SK-N-SH treated with all-trans-retinoic acid at 6 μM for 48 hours (cell line): ENCODE measurements at regions not wholly inside any gene's neighbourhood (a gene's known extent, or its start where the extent isn't known, plus 50 kb on each side); places are given as distances from the start of the nearest gene placed in this dataset.

Experiments used
- ARNTL ChIP-seq: fragments of 450-650 bp; formaldehyde crosslinking; IDR thresholded peaks from 2 replicates; pipeline ENCODE4 v1.5.0; 2020; ENCODE audit warnings: low read depth, mild to moderate bottlenecking, moderate library complexity, borderline replicate concordance
- BACH2 ChIP-seq: fragments of 250-450 bp; sonication (Bioruptor Pico); IDR thresholded peaks from 2 replicates; pipeline ENCODE4 v1.9.0; 2021; ENCODE audit warnings: mild to moderate bottlenecking, borderline replicate concordance
- ESRRG ChIP-seq: fragments of 250-450 bp; sonication (Bioruptor Pico); IDR thresholded peaks from 2 replicates; pipeline ENCODE4 v1.6.1; 2021; ENCODE audit warnings: mild to moderate bottlenecking
- GLIS3 ChIP-seq: fragments of 250-450 bp; sonication (Bioruptor Pico); IDR thresholded peaks from 2 replicates; pipeline ENCODE4 v1.5.0; 2020; ENCODE audit warnings: mild to moderate bottlenecking, moderate library complexity
- ISL1 ChIP-seq: fragments of 250-450 bp; sonication (Bioruptor Pico); IDR thresholded peaks from 2 replicates; pipeline ENCODE4 v2.1.2; 2022; ENCODE audit warnings: mild to moderate bottlenecking, moderate library complexity
- RARB ChIP-seq: fragments of 250-450 bp; sonication (Bioruptor Pico); IDR thresholded peaks from 2 replicates; pipeline ENCODE4 v1.8.0; 2021; ENCODE audit warnings: mild to moderate bottlenecking, moderate library complexity
- ZC3H10 ChIP-seq: fragments of 250-450 bp; sonication (Bioruptor Pico); IDR thresholded peaks from 2 replicates; pipeline ENCODE4 v1.5.1; 2021; ENCODE audit warnings: mild to moderate bottlenecking, moderate library complexity
- ZFP30 ChIP-seq: fragments of 450-650 bp; formaldehyde crosslinking; IDR thresholded peaks from 2 replicates; pipeline ENCODE4 v1.5.0; 2022; ENCODE audit warnings: mild to moderate bottlenecking, moderate library complexity
- ZNF70 ChIP-seq: fragments of 450-650 bp; formaldehyde crosslinking; IDR thresholded peaks from 2 replicates; pipeline ENCODE4 v1.5.0; 2020; ENCODE audit warnings: mild to moderate bottlenecking, moderate library complexity
- TF ChIP-seq, protein P1 (sequence below): fragments of 250-450 bp; sonication (Bioruptor Pico); IDR thresholded peaks from 2 replicates; pipeline ENCODE4 v1.5.1; 2020; ENCODE audit warnings: low read depth, mild to moderate bottlenecking, moderate library complexity
- TF ChIP-seq, protein P2 (sequence below): fragments of 250-450 bp; sonication (Bioruptor Pico); IDR thresholded peaks from 2 replicates; pipeline ENCODE4 v1.8.0; 2020; ENCODE audit warnings: mild to moderate bottlenecking, moderate library complexity, borderline replicate concordance
- TF ChIP-seq, protein P3 (sequence below): fragments of 250-450 bp; sonication (Bioruptor Pico); IDR thresholded peaks from 2 replicates; pipeline ENCODE4 v1.5.1; 2021; ENCODE audit warnings: mild to moderate bottlenecking, moderate library complexity
- TF ChIP-seq, protein P4 (sequence below): fragments of 250-450 bp; sonication (Bioruptor Pico); IDR thresholded peaks from 2 replicates; pipeline ENCODE4 v1.5.0; 2020; ENCODE audit warnings: mild to moderate bottlenecking, moderate library complexity
- TF ChIP-seq, protein P5 (sequence below): fragments of 250-450 bp; sonication (Bioruptor Pico); IDR thresholded peaks from 2 replicates; pipeline ENCODE4 v1.8.0; 2021; ENCODE audit warnings: low read depth, mild to moderate bottlenecking, moderate library complexity, borderline replicate concordance

DNA sequence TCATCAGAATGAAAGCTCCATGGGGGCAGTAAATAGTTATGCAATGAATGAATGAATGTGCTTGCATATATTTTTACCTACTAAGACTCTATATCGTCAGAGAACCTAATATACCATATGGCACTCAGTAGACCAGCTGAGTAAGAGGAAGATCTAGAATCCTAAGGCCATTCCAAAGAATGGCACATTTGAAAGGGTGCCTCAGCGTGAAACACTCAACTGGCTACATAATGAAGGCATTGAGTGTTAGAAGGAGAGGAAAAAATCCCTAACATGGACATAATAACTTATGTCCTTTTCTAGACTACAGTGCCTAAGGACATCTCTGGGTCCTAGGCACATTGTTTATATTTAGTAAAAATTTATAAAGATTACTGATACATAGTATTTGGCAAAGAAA is 61.7 kb upstream of the ARID2 start:
- TF ChIP-seq ZC3H10 (CRISPR knock-in tag) (no peak), GLIS3 (no peak), ZNF70 (CRISPR knock-in tag) (no peak), ZFP30 (CRISPR knock-in tag) (no peak), BACH2 (no peak), ESRRG (CRISPR knock-in tag) (no peak), ISL1 (CRISPR knock-in tag) (no peak), ARNTL (CRISPR knock-in tag) (no peak), RARB (CRISPR knock-in tag) (no peak)
- TF ChIP-seq, protein P1, sequence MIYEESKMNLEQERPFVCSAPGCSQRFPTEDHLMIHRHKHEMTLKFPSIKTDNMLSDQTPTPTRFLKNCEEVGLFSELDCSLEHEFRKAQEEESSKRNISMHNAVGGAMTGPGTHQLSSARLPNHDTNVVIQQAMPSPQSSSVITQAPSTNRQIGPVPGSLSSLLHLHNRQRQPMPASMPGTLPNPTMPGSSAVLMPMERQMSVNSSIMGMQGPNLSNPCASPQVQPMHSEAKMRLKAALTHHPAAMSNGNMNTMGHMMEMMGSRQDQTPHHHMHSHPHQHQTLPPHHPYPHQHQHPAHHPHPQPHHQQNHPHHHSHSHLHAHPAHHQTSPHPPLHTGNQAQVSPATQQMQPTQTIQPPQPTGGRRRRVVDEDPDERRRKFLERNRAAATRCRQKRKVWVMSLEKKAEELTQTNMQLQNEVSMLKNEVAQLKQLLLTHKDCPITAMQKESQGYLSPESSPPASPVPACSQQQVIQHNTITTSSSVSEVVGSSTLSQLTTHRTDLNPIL (CRISPR knock-in tag) = no peak
- TF ChIP-seq, protein P2, sequence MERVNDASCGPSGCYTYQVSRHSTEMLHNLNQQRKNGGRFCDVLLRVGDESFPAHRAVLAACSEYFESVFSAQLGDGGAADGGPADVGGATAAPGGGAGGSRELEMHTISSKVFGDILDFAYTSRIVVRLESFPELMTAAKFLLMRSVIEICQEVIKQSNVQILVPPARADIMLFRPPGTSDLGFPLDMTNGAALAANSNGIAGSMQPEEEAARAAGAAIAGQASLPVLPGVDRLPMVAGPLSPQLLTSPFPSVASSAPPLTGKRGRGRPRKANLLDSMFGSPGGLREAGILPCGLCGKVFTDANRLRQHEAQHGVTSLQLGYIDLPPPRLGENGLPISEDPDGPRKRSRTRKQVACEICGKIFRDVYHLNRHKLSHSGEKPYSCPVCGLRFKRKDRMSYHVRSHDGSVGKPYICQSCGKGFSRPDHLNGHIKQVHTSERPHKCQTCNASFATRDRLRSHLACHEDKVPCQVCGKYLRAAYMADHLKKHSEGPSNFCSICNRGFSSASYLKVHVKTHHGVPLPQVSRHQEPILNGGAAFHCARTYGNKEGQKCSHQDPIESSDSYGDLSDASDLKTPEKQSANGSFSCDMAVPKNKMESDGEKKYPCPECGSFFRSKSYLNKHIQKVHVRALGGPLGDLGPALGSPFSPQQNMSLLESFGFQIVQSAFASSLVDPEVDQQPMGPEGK (CRISPR knock-in tag) = no peak
- TF ChIP-seq, protein P3, sequence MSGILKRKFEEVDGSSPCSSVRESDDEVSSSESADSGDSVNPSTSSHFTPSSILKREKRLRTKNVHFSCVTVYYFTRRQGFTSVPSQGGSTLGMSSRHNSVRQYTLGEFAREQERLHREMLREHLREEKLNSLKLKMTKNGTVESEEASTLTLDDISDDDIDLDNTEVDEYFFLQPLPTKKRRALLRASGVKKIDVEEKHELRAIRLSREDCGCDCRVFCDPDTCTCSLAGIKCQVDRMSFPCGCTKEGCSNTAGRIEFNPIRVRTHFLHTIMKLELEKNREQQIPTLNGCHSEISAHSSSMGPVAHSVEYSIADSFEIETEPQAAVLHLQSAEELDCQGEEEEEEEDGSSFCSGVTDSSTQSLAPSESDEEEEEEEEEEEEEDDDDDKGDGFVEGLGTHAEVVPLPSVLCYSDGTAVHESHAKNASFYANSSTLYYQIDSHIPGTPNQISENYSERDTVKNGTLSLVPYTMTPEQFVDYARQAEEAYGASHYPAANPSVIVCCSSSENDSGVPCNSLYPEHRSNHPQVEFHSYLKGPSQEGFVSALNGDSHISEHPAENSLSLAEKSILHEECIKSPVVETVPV (CRISPR knock-in tag) = no peak
- TF ChIP-seq, protein P4, sequence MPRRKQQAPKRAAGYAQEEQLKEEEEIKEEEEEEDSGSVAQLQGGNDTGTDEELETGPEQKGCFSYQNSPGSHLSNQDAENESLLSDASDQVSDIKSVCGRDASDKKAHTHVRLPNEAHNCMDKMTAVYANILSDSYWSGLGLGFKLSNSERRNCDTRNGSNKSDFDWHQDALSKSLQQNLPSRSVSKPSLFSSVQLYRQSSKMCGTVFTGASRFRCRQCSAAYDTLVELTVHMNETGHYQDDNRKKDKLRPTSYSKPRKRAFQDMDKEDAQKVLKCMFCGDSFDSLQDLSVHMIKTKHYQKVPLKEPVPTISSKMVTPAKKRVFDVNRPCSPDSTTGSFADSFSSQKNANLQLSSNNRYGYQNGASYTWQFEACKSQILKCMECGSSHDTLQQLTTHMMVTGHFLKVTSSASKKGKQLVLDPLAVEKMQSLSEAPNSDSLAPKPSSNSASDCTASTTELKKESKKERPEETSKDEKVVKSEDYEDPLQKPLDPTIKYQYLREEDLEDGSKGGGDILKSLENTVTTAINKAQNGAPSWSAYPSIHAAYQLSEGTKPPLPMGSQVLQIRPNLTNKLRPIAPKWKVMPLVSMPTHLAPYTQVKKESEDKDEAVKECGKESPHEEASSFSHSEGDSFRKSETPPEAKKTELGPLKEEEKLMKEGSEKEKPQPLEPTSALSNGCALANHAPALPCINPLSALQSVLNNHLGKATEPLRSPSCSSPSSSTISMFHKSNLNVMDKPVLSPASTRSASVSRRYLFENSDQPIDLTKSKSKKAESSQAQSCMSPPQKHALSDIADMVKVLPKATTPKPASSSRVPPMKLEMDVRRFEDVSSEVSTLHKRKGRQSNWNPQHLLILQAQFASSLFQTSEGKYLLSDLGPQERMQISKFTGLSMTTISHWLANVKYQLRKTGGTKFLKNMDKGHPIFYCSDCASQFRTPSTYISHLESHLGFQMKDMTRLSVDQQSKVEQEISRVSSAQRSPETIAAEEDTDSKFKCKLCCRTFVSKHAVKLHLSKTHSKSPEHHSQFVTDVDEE (CRISPR knock-in tag) = no peak
- TF ChIP-seq, protein P5, sequence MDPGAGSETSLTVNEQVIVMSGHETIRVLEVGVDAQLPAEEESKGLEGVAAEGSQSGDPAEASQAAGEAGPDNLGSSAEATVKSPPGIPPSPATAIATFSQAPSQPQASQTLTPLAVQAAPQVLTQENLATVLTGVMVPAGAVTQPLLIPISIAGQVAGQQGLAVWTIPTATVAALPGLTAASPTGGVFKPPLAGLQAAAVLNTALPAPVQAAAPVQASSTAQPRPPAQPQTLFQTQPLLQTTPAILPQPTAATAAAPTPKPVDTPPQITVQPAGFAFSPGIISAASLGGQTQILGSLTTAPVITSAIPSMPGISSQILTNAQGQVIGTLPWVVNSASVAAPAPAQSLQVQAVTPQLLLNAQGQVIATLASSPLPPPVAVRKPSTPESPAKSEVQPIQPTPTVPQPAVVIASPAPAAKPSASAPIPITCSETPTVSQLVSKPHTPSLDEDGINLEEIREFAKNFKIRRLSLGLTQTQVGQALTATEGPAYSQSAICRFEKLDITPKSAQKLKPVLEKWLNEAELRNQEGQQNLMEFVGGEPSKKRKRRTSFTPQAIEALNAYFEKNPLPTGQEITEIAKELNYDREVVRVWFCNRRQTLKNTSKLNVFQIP (CRISPR knock-in tag) = no peak
